ENCODE measurements at regions not wholly inside any gene's neighbourhood (a gene's known extent, or its start where the extent isn't known, plus 50 kb on each side); places are given as distances from the start of the nearest gene placed in this dataset.

- CTCF ChIA-PET: no interaction called here
- POLR2A ChIA-PET: no interaction called here
- Histone ChIP-seq H3F3A (replicated peaks; ENCODE audit: insufficient read depth) (no peaks in the 10 kb centered on the region), H3K27ac (ENCODE audit: low read depth in 2 of 2, low read length in 1 of 2) (no peak overlapping the region), H3K9me3 (no peaks in the 10 kb centered on the region), H3K27me3 (ENCODE audit: insufficient read depth) (no peaks in the 10 kb centered on the region), H3K4me2 (no peak overlapping the region), H4K20me1 (ENCODE audit: insufficient read depth) (no peaks in the 10 kb centered on the region), H3K9ac (no peak overlapping the region), H3K9me2 (no peaks in the 10 kb centered on the region), H3K4me1 (ENCODE audit: control insufficient read depth in 1 of 2, insufficient read depth in 2 of 2, low read depth in 1 of 2, low read length in 1 of 2) (no peaks in the 10 kb centered on the region), H3K36me3 (replicated peaks in 1 of 2; ENCODE audit: control insufficient read depth in 1 of 2, insufficient read depth in 2 of 2, low read length in 1 of 2) (no peaks in the 10 kb centered on the region), H3K4me3 (ENCODE audit: low read depth in 2 of 2, low read length in 1 of 2) (no peak overlapping the region), H2AFZ (ENCODE audit: low read depth) (no peak overlapping the region), H3K79me2 (ENCODE audit: insufficient read depth) (no peaks in the 10 kb centered on the region)
- TF ChIP-seq SIN3A (IDR thresholded peaks at IDR 0.05; ENCODE audit: borderline replicate concordance, low read depth, low read length): no peak
- no peak for TF ChIP-seq USF2 (IDR thresholded peaks at IDR 0.05; ENCODE audit: borderline replicate concordance, low read depth, low read length)
- TF ChIP-seq RAD21 (IDR thresholded peaks at IDR 0.05; ENCODE audit: low read length): no peak
- no peak for TF ChIP-seq EZH2phosphoT487 (IDR thresholded peaks at IDR 0.05; ENCODE audit: borderline replicate concordance, low read depth)
- TF ChIP-seq CTCF (IDR thresholded peaks at IDR 0.05): no peak
- no peak for TF ChIP-seq TAF1 (IDR thresholded peaks at IDR 0.05; ENCODE audit: borderline replicate concordance, low read depth, low read length)
- TF ChIP-seq CHD2 (IDR thresholded peaks at IDR 0.05; ENCODE audit: low read length, partially characterized antibody): no peak
- no peak for TF ChIP-seq RXRA (IDR thresholded peaks at IDR 0.05; ENCODE audit: borderline replicate concordance, low read depth)
- TF ChIP-seq RFX5 (IDR thresholded peaks at IDR 0.05; ENCODE audit: low read length): no peak
- no peak for TF ChIP-seq MAX (IDR thresholded peaks at IDR 0.05; ENCODE audit: low read depth)
- no peak for TF ChIP-seq GATA2 (CRISPR knock-in tag; IDR thresholded peaks at IDR 0.05)
- no peak for TF ChIP-seq MEF2A (IDR thresholded peaks at IDR 0.05; ENCODE audit: borderline replicate concordance, low read depth)
- no peak for TF ChIP-seq PBX3 (IDR thresholded peaks at IDR 0.05)
- TF ChIP-seq REST (IDR thresholded peaks at IDR 0.05; ENCODE audit: low read depth, low read length): no peak
- no peak for DNase-seq
Measured at GRCh38 chr9:75431375-75431774, 343.1 kb downstream of the OSTF1 start.
